Muscle of leg (tissue), 3 donors: ENCODE measurements at regions not wholly inside any gene's neighbourhood (a gene's known extent, or its start where the extent isn't known, plus 50 kb on each side); places are given as distances from the start of the nearest gene placed in this dataset.

Experiments used
- DNase-seq: peaks from one replicate; pipeline ENCODE4 v3.0.0; 2013
- H3K27ac ChIP-seq: one replicate; pipeline ENCODE4 v1.5.1; 2013; ENCODE audit warnings: mild to moderate bottlenecking, low read length, control low read depth
- H3K27me3 ChIP-seq: one replicate; pipeline ENCODE4 v1.6.1; 2013; ENCODE audit warnings: low read length; ENCODE audit not compliant: control insufficient read depth, insufficient read depth
- H3K36me3 ChIP-seq: one replicate; pipeline ENCODE4 v1.6.1; 2013; ENCODE audit warnings: low read length; ENCODE audit not compliant: control insufficient read depth, insufficient read depth
- H3K4me1 ChIP-seq: one replicate; pipeline ENCODE4 v1.6.1; 2013; ENCODE audit warnings: low read length; ENCODE audit not compliant: control insufficient read depth, insufficient read depth
- H3K4me3 ChIP-seq: one replicate; pipeline ENCODE4 v1.5.1; 2013; ENCODE audit warnings: low read length, control low read depth
- H3K9me3 ChIP-seq: replicated peaks from 2 replicates; pipeline ENCODE4 v1.6.1; 2013; ENCODE audit warnings: low read depth, low read length; ENCODE audit not compliant: control insufficient read depth
- WGBS: methylation state at CpG from one replicate; pipeline ENCODE4 v1.1.5; 2013; ENCODE audit warnings: missing lambda C conversion rate; ENCODE audit not compliant: insufficient coverage; 5-methylcytosine and 5-hydroxymethylcytosine counted together

- no peak for DNase-seq
- Histone ChIP-seq H3K27me3 (no peaks in the 10 kb centered on the region), H3K4me1 (no peaks in the 10 kb centered on the region), H3K36me3 (no peaks in the 10 kb centered on the region), H3K4me3 (no peak overlapping the region), H3K27ac (no peak overlapping the region), H3K9me3 (no peaks in the 10 kb centered on the region)
- no CpG with 5 or more reads among the region's 17 CpGs for WGBS
These were observed 138.0 kb downstream of the AKAIN1 start for GRCh38 chr18:5058768-5059695.

DNA sequence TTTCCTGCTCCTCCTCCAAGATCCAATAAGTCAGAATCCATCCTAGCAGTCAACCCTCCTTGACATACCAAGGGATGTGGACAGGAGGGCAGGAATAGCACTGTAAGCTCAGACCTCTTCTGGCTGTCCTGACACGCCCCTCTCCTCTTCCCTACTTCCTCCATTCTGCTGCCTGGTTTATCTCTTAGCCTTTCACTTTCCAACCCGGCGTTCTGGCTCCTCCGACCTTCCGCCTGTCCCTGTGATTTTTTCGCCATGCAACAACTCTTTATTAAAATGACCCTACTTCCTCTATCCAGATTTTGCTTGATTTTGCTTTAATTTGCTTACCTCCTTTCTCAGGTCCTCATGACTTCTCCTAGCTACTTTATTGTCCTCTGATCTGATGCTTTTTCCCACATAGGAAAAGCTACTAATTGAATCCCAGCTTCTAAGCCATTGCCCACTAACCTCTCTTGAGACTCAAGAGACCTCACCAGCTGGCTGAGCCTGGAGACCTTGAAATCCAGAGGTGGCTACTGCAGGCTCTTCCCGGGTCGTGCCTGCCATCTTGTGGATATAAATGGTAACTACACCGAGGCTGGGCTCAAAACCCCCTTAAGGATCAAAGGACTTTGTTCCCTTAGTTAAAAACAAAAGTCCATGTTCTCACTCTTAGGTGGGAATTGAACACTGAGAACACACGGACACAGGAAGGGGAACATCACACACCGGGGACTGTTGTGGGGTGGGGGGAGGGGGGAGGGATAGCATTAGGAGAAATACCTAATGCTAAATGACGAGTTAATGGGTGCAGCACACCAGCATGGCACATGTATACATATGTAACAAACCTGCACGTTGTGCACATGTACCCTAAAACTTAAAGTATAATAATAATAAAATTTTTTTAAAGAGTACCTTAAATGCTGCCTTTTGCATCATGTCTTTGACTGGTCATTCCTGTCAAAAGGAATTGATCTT, 139.4 kb downstream of the AKAIN1 start:
- Histone ChIP-seq H3K27ac (no peak overlapping the region), H3K4me3 (no peak overlapping the region)
- WGBS = 21% methylated on average over 6 of the region's 13 CpGs

GRCh38 chr18:5052491-5052890, 144.6 kb downstream of the AKAIN1 start:
- H3K4me1 ChIP-seq = no peaks in the 10 kb centered on the region
- no peak overlapping the region for H3K4me3 ChIP-seq
- H3K36me3 ChIP-seq = no peaks in the 10 kb centered on the region
- DNase-seq = no peak
- no peaks in the 10 kb centered on the region for H3K27me3 ChIP-seq
- H3K9me3 ChIP-seq = no peaks in the 10 kb centered on the region
- no peak overlapping the region for H3K27ac ChIP-seq
- WGBS = 83% methylated on average over 3 of the region's 4 CpGs

More for the DNA sequence above, 139.4 kb downstream of the AKAIN1 start:
- H3K27me3 ChIP-seq = no peaks in the 10 kb centered on the region
- no peaks in the 10 kb centered on the region for H3K9me3 ChIP-seq
- no peaks in the 10 kb centered on the region for H3K4me1 ChIP-seq
- DNase-seq = peak; percentile 63
- H3K36me3 ChIP-seq = no peaks in the 10 kb centered on the region

GRCh38 chr18:5051207-5051606, 145.8 kb downstream of the AKAIN1 start:
- WGBS = no CpG with 5 or more reads among the region's 2 CpGs
- no peak for DNase-seq

GRCh38 chr18:5049124-5049523, 147.9 kb downstream of the AKAIN1 start:
- H3K4me3 ChIP-seq = no peak overlapping the region
- no peaks in the 10 kb centered on the region for H3K27me3 ChIP-seq
- H3K9me3 ChIP-seq = no peaks in the 10 kb centered on the region
- no peaks in the 10 kb centered on the region for H3K4me1 ChIP-seq
- no peak for DNase-seq
- H3K27ac ChIP-seq = no peak overlapping the region
- WGBS = no CpG with 5 or more reads among the region's 3 CpGs
- H3K36me3 ChIP-seq = no peaks in the 10 kb centered on the region

More at GRCh38 chr18:5051207-5051606, 145.8 kb downstream of the AKAIN1 start:
- Histone ChIP-seq H3K9me3 (no peaks in the 10 kb centered on the region), H3K4me3 (no peak overlapping the region), H3K4me1 (no peaks in the 10 kb centered on the region), H3K36me3 (no peaks in the 10 kb centered on the region), H3K27ac (no peak overlapping the region), H3K27me3 (no peaks in the 10 kb centered on the region)

GRCh38 chr18:5040476-5040875, 156.6 kb downstream of the AKAIN1 start:
- no CpG with 5 or more reads among the region's 3 CpGs for WGBS
- Histone ChIP-seq H3K36me3 (no peaks in the 10 kb centered on the region), H3K4me3 (no peak overlapping the region), H3K27ac (no peak overlapping the region), H3K27me3 (no peaks in the 10 kb centered on the region), H3K9me3 (peaks cover 2% of the 10 kb centered on the region), H3K4me1 (no peaks in the 10 kb centered on the region)
- no peak for DNase-seq

DNA sequence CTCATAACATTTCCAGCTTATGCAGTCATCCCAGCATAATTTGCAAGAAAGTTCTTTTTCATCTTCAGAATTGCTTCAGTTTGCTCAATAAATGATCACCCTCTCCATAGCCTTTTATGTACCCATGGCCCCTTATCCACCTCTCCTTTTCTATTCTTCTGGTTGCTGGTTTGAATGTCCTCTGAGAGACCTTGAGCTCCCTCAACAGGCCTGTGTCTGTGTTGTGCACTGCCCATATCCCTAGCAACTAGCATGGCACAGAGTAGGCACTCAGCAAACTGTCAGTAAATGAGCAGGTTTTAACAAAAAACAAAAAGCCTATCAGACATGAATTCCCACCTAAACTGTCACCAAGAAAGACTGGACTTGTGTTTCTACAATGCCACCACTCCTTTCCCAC, 160.5 kb downstream of the AKAIN1 start:
- H3K27ac ChIP-seq = no peak overlapping the region
- no peak overlapping the region for H3K4me3 ChIP-seq
- H3K4me1 ChIP-seq = no peaks in the 10 kb centered on the region
- no peaks in the 10 kb centered on the region for H3K27me3 ChIP-seq
- H3K36me3 ChIP-seq = no peaks in the 10 kb centered on the region
- H3K9me3 ChIP-seq = peaks cover 2% of the 10 kb centered on the region
- DNase-seq = no peak

DNA sequence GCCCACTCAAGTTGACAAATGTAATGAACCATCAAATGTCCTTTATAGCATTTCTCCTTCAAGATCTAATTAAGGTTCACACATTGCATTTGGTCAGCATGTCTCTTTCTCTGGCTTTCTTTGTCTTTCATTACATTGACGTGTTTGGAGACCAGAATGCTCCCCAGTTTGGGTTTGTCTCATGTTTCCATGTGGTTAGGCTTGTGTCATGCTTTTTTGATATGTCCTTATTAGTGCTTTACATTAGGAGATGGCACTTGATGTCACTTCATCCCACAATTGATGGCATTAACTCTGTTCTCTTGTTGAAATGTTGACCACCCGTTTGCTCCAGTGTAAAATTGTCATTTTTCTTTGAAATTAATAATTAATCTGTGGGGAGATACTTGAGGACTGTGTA, 165.8 kb downstream of the AKAIN1 start:
- WGBS = no CpG with 5 or more reads among the region's 2 CpGs
- no peaks in the 10 kb centered on the region for H3K9me3 ChIP-seq
- DNase-seq = no peak
- H3K4me3 ChIP-seq = no peak overlapping the region
- no peaks in the 10 kb centered on the region for H3K36me3 ChIP-seq
- no peak overlapping the region for H3K27ac ChIP-seq
- H3K27me3 ChIP-seq = no peaks in the 10 kb centered on the region
- H3K4me1 ChIP-seq = no peaks in the 10 kb centered on the region

- Histone ChIP-seq H3K27me3 (no peaks in the 10 kb centered on the region), H3K36me3 (no peaks in the 10 kb centered on the region), H3K4me1 (no peaks in the 10 kb centered on the region), H3K27ac (no peak overlapping the region), H3K9me3 (no peaks in the 10 kb centered on the region), H3K4me3 (no peak overlapping the region)
- WGBS = 80% methylated on average over 1 of the region's 3 CpGs
- DNase-seq = no peak
These were observed 166.4 kb downstream of the AKAIN1 start for GRCh38 chr18:5030636-5031035.

GRCh38 chr18:5029592-5029991, 167.5 kb downstream of the AKAIN1 start:
- H3K4me3 ChIP-seq = no peak overlapping the region
- H3K27me3 ChIP-seq = no peaks in the 10 kb centered on the region
- no peak overlapping the region for H3K27ac ChIP-seq
- WGBS = 50% methylated on average over 2 of the region's 5 CpGs
- H3K4me1 ChIP-seq = no peaks in the 10 kb centered on the region
- H3K9me3 ChIP-seq = no peaks in the 10 kb centered on the region
- DNase-seq = no peak
- H3K36me3 ChIP-seq = no peaks in the 10 kb centered on the region
